Activated T-cell treated with anti-CD3 and anti-CD28 coated beads, Interleukin-2, amount 50 U/mL, for 48 hours (primary cell): ENCODE measurements at regions not wholly inside any gene's neighbourhood (a gene's known extent, or its start where the extent isn't known, plus 50 kb on each side); places are given as distances from the start of the nearest gene placed in this dataset.

Experiments used
- DNase-seq, 2 experiments: peaks; one replicate each; pipeline ENCODE4 v3.0.0-alpha.2; 2020

GRCh38 chr3:101081446-101081845, 88.2 kb upstream of the ABI3BP start:
- DNase-seq, result no peak

- DNase-seq, result no peak
Measured at GRCh38 chr3:101077361-101078011, 84.3 kb upstream of the ABI3BP start.

- DNase-seq, result no peak
Measured at GRCh38 chr3:101074518-101074917, 81.3 kb upstream of the ABI3BP start.

GRCh38 chr3:101072300-101072699, 79.1 kb upstream of the ABI3BP start:
- DNase-seq, result no peak

GRCh38 chr3:101070799-101071121, 77.5 kb upstream of the ABI3BP start:
- DNase-seq, result no peak

- peak; percentile 70 to 78 for DNase-seq
Measured at GRCh38 chr3:101069901-101070798, 76.9 kb upstream of the ABI3BP start.

- no peak for DNase-seq
Measured at GRCh38 chr3:101068876-101069606, 75.8 kb upstream of the ABI3BP start.

- no peak for DNase-seq
Measured at GRCh38 chr3:101066711-101067129, 73.5 kb upstream of the ABI3BP start.

- DNase-seq, result no peak
Measured at GRCh38 chr3:101065962-101066361, 72.7 kb upstream of the ABI3BP start.

GRCh38 chr3:101063401-101063800, 70.2 kb upstream of the ABI3BP start:
- no peak for DNase-seq

GRCh38 chr3:101061312-101061711, 68.1 kb upstream of the ABI3BP start:
- DNase-seq, result no peak

GRCh38 chr3:101050866-101051265, 57.6 kb upstream of the ABI3BP start:
- DNase-seq, result no peak

GRCh38 chr3:101050046-101050445, 56.8 kb upstream of the ABI3BP start:
- no peak for DNase-seq

GRCh38 chr3:101049532-101049931, 56.3 kb upstream of the ABI3BP start:
- DNase-seq, result no peak

- DNase-seq, result no peak
Measured at GRCh38 chr3:101043687-101044078, 50.5 kb upstream of the ABI3BP start.

GRCh38 chr3:101042996-101043686, 49.9 kb upstream of the ABI3BP start:
- no peak for DNase-seq
